Suprapubic skin (tissue), 4 donors: ENCODE measurements at regions not wholly inside any gene's neighbourhood (a gene's known extent, or its start where the extent isn't known, plus 50 kb on each side); places are given as distances from the start of the nearest gene placed in this dataset.
A peak's percentile ranks its signal among the peaks of the same experiment; 100 is the strongest.
"Not testable (repeated sequence)": the region's sequence is repeated elsewhere in the genome, so short reads cannot be mapped to it uniquely, and the experiment has no call there.

Experiments
- EP300 ChIP-seq: sonication (generic); formaldehyde crosslinking; IDR thresholded peaks from one replicate; pipeline ENCODE4 v1.6.1; 2017; ENCODE audit warnings: antibody characterized with exemption
- POLR2A ChIP-seq, 2 donors: fragments of 450-650 bp; IDR thresholded peaks; one replicate each; pipeline ENCODE4 v1.6.1; 2017; ENCODE audit warnings: antibody characterized with exemption in 2 of 2, mild to moderate bottlenecking in 2 of 2, moderate library complexity in 2 of 2
- POLR2AphosphoS5 ChIP-seq, 3 donors: sonication (generic); formaldehyde crosslinking; IDR thresholded peaks; one replicate each; pipeline ENCODE4 v1.6.1; 2017; ENCODE audit warnings: antibody characterized with exemption in 3 of 3
- TF ChIP-seq, protein P1 (sequence below), 2 donors: fragments of 200-600 bp in 1 of 2; fragments of 450-650 bp in 1 of 2; sonication (generic) in 1 of 2; IDR thresholded peaks; one replicate each; pipeline ENCODE4 v1.5.1; 2016 to 2019; ENCODE audit warnings: antibody characterized with exemption in 2 of 2, mild to moderate bottlenecking in 1 of 2, moderate library complexity in 1 of 2

DNA sequence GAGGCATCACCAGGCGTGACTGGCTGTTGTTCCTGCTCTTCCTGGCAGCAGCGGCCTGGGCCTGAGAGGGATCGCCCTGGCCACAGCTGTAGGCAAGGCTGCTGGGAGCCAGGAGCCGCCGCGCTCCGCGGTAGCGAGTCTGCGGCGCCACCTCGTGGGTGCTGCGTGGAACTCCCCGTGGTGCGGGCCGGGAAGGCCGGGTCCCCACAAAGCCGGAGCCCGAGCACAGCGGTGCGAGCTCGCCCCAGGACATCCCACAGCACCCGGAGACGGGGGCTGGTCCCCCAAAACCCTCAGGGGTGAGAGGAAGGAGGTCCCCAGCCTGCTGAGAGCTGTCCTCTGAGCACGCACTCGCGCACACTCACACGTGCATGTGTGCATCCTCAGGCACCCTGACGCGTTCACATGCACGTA lies 320.0 kb upstream of the PLGLB1 start:
- TF ChIP-seq, protein P1, sequence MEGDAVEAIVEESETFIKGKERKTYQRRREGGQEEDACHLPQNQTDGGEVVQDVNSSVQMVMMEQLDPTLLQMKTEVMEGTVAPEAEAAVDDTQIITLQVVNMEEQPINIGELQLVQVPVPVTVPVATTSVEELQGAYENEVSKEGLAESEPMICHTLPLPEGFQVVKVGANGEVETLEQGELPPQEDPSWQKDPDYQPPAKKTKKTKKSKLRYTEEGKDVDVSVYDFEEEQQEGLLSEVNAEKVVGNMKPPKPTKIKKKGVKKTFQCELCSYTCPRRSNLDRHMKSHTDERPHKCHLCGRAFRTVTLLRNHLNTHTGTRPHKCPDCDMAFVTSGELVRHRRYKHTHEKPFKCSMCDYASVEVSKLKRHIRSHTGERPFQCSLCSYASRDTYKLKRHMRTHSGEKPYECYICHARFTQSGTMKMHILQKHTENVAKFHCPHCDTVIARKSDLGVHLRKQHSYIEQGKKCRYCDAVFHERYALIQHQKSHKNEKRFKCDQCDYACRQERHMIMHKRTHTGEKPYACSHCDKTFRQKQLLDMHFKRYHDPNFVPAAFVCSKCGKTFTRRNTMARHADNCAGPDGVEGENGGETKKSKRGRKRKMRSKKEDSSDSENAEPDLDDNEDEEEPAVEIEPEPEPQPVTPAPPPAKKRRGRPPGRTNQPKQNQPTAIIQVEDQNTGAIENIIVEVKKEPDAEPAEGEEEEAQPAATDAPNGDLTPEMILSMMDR (IDR thresholded peaks at IDR 0.05): peak in 1 of 2 donors; percentile 78
- not testable (repeated sequence) for TF ChIP-seq EP300; POLR2A (IDR thresholded peaks at IDR 0.05); POLR2AphosphoS5 (IDR thresholded peaks at IDR 0.05)
